ENCODE measurements at regions not wholly inside any gene's neighbourhood (a gene's known extent, or its start where the extent isn't known, plus 50 kb on each side); places are given as distances from the start of the nearest gene placed in this dataset.

DNA sequence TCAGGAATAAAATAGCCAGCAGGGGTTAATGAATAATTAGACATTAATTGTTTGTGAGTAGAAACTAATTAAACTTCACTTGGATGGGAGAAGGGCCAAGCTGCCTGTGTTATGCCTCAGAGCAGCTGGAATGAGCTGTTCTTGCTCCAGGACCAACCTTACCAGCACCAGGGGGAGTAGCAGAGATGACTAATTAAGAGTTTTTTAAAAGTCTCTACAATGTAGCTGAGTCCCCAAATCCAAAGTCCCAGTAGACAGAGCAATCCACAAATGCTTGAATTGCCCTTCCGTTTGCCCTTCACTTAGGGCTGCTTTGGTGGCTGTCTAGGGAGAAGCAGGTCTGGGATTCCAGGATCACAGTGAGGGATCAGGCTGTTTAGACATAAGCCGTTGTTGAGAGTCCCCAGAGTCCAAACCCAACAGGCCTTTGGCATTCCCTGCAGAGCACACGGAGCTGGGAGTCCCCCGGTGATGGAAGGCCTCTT, 59.4 kb downstream of the RHOB start (continued):
- TF ChIP-seq ZHX1 (CRISPR knock-in tag; IDR thresholded peaks at IDR 0.05; ENCODE audit: low read depth): no peak
- no peak for TF ChIP-seq SP1 (IDR thresholded peaks at IDR 0.05)
- TF ChIP-seq SP1 (CRISPR knock-in tag; IDR thresholded peaks at IDR 0.05): no peak
- TF ChIP-seq YY1 (IDR thresholded peaks at IDR 0.05; ENCODE audit: insufficient read depth, insufficient replicate concordance, low read depth, low read length): no peak
- TF ChIP-seq PRMT3 (CRISPR knock-in tag; IDR thresholded peaks at IDR 0.05; ENCODE audit: borderline replicate concordance, low read depth): no peak
- TF ChIP-seq ZNF660 (CRISPR knock-in tag; IDR thresholded peaks at IDR 0.05; ENCODE audit: borderline replicate concordance, low read depth): no peak
- TF ChIP-seq CEBPG (CRISPR knock-in tag; IDR thresholded peaks at IDR 0.05): 0 out of 2 replicates have a peak, but pooled peaks have one; percentile 6
- TF ChIP-seq, protein P1, sequence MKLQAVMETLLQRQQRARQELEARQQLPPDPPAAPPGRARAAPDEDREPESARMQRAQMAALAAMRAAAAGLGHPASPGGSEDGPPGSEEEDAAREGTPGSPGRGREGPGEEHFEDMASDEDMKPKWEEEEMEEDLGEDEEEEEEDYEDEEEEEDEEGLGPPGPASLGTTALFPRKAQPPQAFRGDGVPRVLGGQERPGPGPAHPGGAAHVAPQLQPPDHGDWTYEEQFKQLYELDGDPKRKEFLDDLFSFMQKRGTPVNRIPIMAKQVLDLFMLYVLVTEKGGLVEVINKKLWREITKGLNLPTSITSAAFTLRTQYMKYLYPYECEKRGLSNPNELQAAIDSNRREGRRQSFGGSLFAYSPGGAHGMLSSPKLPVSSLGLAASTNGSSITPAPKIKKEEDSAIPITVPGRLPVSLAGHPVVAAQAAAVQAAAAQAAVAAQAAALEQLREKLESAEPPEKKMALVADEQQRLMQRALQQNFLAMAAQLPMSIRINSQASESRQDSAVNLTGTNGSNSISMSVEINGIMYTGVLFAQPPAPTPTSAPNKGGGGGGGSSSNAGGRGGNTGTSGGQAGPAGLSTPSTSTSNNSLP (IDR thresholded peaks at IDR 0.05; ENCODE audit: low read depth, low read length): no peak
- no peak for TF ChIP-seq NFIC (IDR thresholded peaks at IDR 0.05; ENCODE audit: low read length)
- TF ChIP-seq CC2D1A (CRISPR knock-in tag; IDR thresholded peaks at IDR 0.05): no peak
- peak; percentile 75 for TF ChIP-seq MED1 (CRISPR knock-in tag; IDR thresholded peaks at IDR 0.05)
- no peak for TF ChIP-seq TARDBP (CRISPR knock-in tag; IDR thresholded peaks at IDR 0.05)
- 0 out of 2 replicates have a peak, but pooled peaks have one; percentile 38 for TF ChIP-seq FOXJ3 (CRISPR knock-in tag; IDR thresholded peaks at IDR 0.05; ENCODE audit: borderline replicate concordance)
- no peak for TF ChIP-seq TOE1 (CRISPR knock-in tag; IDR thresholded peaks at IDR 0.05)
- TF ChIP-seq CEBPB (IDR thresholded peaks at IDR 0.05; ENCODE audit: borderline replicate concordance, low read depth, low read length): no peak
- TF ChIP-seq, protein P2, sequence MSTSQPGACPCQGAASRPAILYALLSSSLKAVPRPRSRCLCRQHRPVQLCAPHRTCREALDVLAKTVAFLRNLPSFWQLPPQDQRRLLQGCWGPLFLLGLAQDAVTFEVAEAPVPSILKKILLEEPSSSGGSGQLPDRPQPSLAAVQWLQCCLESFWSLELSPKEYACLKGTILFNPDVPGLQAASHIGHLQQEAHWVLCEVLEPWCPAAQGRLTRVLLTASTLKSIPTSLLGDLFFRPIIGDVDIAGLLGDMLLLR (CRISPR knock-in tag; IDR thresholded peaks at IDR 0.05): no peak
- TF ChIP-seq RAD51 (IDR thresholded peaks at IDR 0.05; ENCODE audit: borderline replicate concordance): no peak
- no peak for TF ChIP-seq ZNF672 (CRISPR knock-in tag; IDR thresholded peaks at IDR 0.05)
- TF ChIP-seq ZFY (CRISPR knock-in tag; IDR thresholded peaks at IDR 0.05): 0 out of 2 replicates have a peak, but pooled peaks have one; percentile 36
- no peak for TF ChIP-seq ZNF275 (CRISPR knock-in tag; IDR thresholded peaks at IDR 0.05; ENCODE audit: borderline replicate concordance)
- no peak for TF ChIP-seq NFRKB (IDR thresholded peaks at IDR 0.05)
- TF ChIP-seq ZSCAN30 (CRISPR knock-in tag; IDR thresholded peaks at IDR 0.05): no peak
- TF ChIP-seq ELF4 (CRISPR knock-in tag; IDR thresholded peaks at IDR 0.05; ENCODE audit: borderline replicate concordance): no peak
- no peak for TF ChIP-seq NBN (conservative IDR thresholded peaks at IDR 0.05)
- TF ChIP-seq IKZF1 (IDR thresholded peaks at IDR 0.05): no peak
- no peak; a peak in 1 of 4 replicates for TF ChIP-seq EP300 (IDR thresholded peaks at IDR 0.05; ENCODE audit: low read depth in 2 of 2, low read length in 2 of 2)
- TF ChIP-seq EP300 (CRISPR knock-in tag; IDR thresholded peaks at IDR 0.05; ENCODE audit: borderline replicate concordance): no peak
- TF ChIP-seq ZNF724P (CRISPR knock-in tag; IDR thresholded peaks at IDR 0.05; ENCODE audit: borderline replicate concordance): no peak

Data from HepG2 (cell line).